ENCODE measurements at regions not wholly inside any gene's neighbourhood (a gene's known extent, or its start where the extent isn't known, plus 50 kb on each side); places are given as distances from the start of the nearest gene placed in this dataset.

- H3K4me1 ChIP-seq, result no peaks in the 10 kb centered on the region
- DNase-seq, result no peak
- TF ChIP-seq CTCF (IDR thresholded peaks at IDR 0.05; ENCODE audit: low read depth, low read length), result no peak
- H3K27me3 ChIP-seq, result no peaks in the 10 kb centered on the region
- no peaks in the 10 kb centered on the region; the same call in 1 of the 2 replicates for H3K9me3 ChIP-seq
- no peak overlapping the region for H3K4me3 ChIP-seq (ENCODE audit: low read depth, low read length)
- H3K36me3 ChIP-seq, result no peaks in the 10 kb centered on the region
Measured at GRCh38 chr21:31443736-31444521, 99.9 kb upstream of the TIAM1 start.

GRCh38 chr21:31442339-31442738, 98.3 kb upstream of the TIAM1 start:
- Histone ChIP-seq H3K27me3 (no peaks in the 10 kb centered on the region), H3K36me3 (no peaks in the 10 kb centered on the region), H3K4me3 (ENCODE audit: low read depth, low read length) (no peak overlapping the region), H3K4me1 (no peaks in the 10 kb centered on the region), H3K9me3 (no peaks in the 10 kb centered on the region; the same call in 1 of the 2 replicates)
- no peak for TF ChIP-seq CTCF (IDR thresholded peaks at IDR 0.05; ENCODE audit: low read depth, low read length)
- DNase-seq, result no peak

GRCh38 chr21:31429506-31429905, 85.4 kb upstream of the TIAM1 start:
- DNase-seq, result peak; percentile 11
- H3K4me1 ChIP-seq, result no peaks in the 10 kb centered on the region
- TF ChIP-seq CTCF (IDR thresholded peaks at IDR 0.05; ENCODE audit: low read depth, low read length), result no peak
- H3K9me3 ChIP-seq, result no peaks in the 10 kb centered on the region
- no peak overlapping the region for H3K4me3 ChIP-seq (ENCODE audit: low read depth, low read length)
- no peaks in the 10 kb centered on the region for H3K27me3 ChIP-seq
- no peaks in the 10 kb centered on the region for H3K36me3 ChIP-seq

- Histone ChIP-seq H3K4me1 (no peaks in the 10 kb centered on the region), H3K36me3 (no peaks in the 10 kb centered on the region), H3K4me3 (ENCODE audit: low read depth, low read length) (no peak overlapping the region), H3K9me3 (no peaks in the 10 kb centered on the region), H3K27me3 (no peaks in the 10 kb centered on the region)
- no peak for DNase-seq
- TF ChIP-seq CTCF (IDR thresholded peaks at IDR 0.05; ENCODE audit: low read depth, low read length), result no peak
Measured at GRCh38 chr21:31426235-31426797, 82.3 kb upstream of the TIAM1 start.

GRCh38 chr21:31425138-31425537, 81.1 kb upstream of the TIAM1 start:
- Histone ChIP-seq H3K4me1 (no peaks in the 10 kb centered on the region), H3K9me3 (no peaks in the 10 kb centered on the region), H3K4me3 (ENCODE audit: low read depth, low read length) (no peak overlapping the region), H3K27me3 (no peaks in the 10 kb centered on the region), H3K36me3 (no peaks in the 10 kb centered on the region)
- DNase-seq, result no peak
- TF ChIP-seq CTCF (IDR thresholded peaks at IDR 0.05; ENCODE audit: low read depth, low read length), result no peak

- H3K4me3 ChIP-seq (ENCODE audit: low read depth, low read length), result no peak overlapping the region
- no peaks in the 10 kb centered on the region for H3K36me3 ChIP-seq
- H3K9me3 ChIP-seq, result no peaks in the 10 kb centered on the region
- no peak for DNase-seq
- no peaks in the 10 kb centered on the region for H3K27me3 ChIP-seq
- TF ChIP-seq CTCF (IDR thresholded peaks at IDR 0.05; ENCODE audit: low read depth, low read length), result no peak
- H3K4me1 ChIP-seq, result no peaks in the 10 kb centered on the region
Measured at GRCh38 chr21:31424058-31424457, 80.0 kb upstream of the TIAM1 start.
